SU-DHL-6 (cell line): ENCODE measurements at regions not wholly inside any gene's neighbourhood (a gene's known extent, or its start where the extent isn't known, plus 50 kb on each side); places are given as distances from the start of the nearest gene placed in this dataset.

Experiments used
- EZH2phosphoT487 ChIP-seq: fragments of 200-600 bp; sonication (generic), shearing (Covaris generic); conservative IDR thresholded peaks from 2 replicates; pipeline ENCODE4 v1.6.1; 2018; ENCODE audit warnings: mild to moderate bottlenecking, antibody characterized with exemption, low read length, moderate library complexity, mixed read lengths
- TF ChIP-seq, protein P1 (sequence below): fragments of 200-600 bp; sonication (generic); IDR thresholded peaks from one replicate; pipeline ENCODE4 v1.5.1; 2017; ENCODE audit warnings: antibody characterized with exemption, mild to moderate bottlenecking, low read length, moderate library complexity; ENCODE audit not compliant: insufficient read depth, poor library complexity, severe bottlenecking

GRCh38 chr6:134577998-134578397 is 260.1 kb upstream of the SGK1 start:
- TF ChIP-seq, protein P1, sequence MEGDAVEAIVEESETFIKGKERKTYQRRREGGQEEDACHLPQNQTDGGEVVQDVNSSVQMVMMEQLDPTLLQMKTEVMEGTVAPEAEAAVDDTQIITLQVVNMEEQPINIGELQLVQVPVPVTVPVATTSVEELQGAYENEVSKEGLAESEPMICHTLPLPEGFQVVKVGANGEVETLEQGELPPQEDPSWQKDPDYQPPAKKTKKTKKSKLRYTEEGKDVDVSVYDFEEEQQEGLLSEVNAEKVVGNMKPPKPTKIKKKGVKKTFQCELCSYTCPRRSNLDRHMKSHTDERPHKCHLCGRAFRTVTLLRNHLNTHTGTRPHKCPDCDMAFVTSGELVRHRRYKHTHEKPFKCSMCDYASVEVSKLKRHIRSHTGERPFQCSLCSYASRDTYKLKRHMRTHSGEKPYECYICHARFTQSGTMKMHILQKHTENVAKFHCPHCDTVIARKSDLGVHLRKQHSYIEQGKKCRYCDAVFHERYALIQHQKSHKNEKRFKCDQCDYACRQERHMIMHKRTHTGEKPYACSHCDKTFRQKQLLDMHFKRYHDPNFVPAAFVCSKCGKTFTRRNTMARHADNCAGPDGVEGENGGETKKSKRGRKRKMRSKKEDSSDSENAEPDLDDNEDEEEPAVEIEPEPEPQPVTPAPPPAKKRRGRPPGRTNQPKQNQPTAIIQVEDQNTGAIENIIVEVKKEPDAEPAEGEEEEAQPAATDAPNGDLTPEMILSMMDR: no peak
- TF ChIP-seq EZH2phosphoT487: no peak
